ENCODE measurements at regions not wholly inside any gene's neighbourhood (a gene's known extent, or its start where the extent isn't known, plus 50 kb on each side); places are given as distances from the start of the nearest gene placed in this dataset.

GRCh38 chr21:36646645-36647044 lies 52.3 kb upstream of the SIM2 start:
- no peak overlapping the region for H3K4me3 ChIP-seq (ENCODE audit: control insufficient read depth, low read depth, low read length)
- no peak for TF ChIP-seq CTCF (IDR thresholded peaks at IDR 0.05; ENCODE audit: control insufficient read depth, insufficient read depth, low read depth, low read length, missing control alignments)
- DNase-seq (ENCODE audit: low read depth): no peak

DNA sequence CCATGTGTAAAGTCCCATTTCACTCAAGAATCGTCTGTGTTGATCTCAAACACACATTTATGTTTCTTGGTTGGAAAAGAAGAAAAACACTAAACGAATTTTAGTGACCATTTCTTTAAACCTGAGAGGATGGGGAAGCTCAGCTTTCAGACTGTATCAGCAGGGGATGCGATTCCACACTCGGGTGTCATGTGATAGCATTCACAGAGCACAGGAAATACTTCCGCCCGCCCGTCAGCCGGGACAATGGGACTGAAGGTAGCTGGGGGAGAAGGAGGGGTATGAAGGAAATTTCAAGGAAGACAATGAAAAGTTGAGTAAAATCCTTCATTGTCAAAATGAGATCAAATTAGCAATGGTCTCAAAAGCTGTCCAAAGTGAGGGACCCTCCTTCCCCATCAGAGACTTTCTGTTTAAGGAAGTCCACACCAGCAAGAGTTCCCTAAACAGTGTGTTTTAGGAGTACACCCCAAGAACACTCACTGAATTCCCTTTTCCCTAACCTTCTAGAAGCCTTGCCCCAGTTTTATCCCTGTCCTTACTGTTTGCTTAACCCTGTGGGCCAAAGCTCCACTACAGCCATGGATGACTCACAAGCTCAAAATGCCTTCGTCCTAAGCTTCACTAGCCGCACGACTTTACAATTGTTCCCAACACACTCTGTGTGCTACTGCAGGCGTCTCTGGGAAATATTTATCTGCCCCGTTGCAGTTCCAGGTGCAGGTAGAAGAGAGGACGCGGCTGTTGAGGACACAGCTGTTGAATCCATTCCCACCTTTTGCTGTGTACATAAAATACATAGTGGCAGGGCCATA lies 51.4 kb upstream of the SIM2 start:
- H3K4me3 ChIP-seq (ENCODE audit: control insufficient read depth, low read depth, low read length): no peak overlapping the region
- TF ChIP-seq CTCF (IDR thresholded peaks at IDR 0.05; ENCODE audit: control insufficient read depth, insufficient read depth, low read depth, low read length, missing control alignments): no peak
- DNase-seq (ENCODE audit: low read depth): no peak
